ENCODE measurements at regions not wholly inside any gene's neighbourhood (a gene's known extent, or its start where the extent isn't known, plus 50 kb on each side); places are given as distances from the start of the nearest gene placed in this dataset.
A peak's percentile ranks its signal among the peaks of the same experiment; 100 is the strongest.
"Not testable (repeated sequence)": the region's sequence is repeated elsewhere in the genome, so short reads cannot be mapped to it uniquely, and the experiment has no call there.

DNA sequence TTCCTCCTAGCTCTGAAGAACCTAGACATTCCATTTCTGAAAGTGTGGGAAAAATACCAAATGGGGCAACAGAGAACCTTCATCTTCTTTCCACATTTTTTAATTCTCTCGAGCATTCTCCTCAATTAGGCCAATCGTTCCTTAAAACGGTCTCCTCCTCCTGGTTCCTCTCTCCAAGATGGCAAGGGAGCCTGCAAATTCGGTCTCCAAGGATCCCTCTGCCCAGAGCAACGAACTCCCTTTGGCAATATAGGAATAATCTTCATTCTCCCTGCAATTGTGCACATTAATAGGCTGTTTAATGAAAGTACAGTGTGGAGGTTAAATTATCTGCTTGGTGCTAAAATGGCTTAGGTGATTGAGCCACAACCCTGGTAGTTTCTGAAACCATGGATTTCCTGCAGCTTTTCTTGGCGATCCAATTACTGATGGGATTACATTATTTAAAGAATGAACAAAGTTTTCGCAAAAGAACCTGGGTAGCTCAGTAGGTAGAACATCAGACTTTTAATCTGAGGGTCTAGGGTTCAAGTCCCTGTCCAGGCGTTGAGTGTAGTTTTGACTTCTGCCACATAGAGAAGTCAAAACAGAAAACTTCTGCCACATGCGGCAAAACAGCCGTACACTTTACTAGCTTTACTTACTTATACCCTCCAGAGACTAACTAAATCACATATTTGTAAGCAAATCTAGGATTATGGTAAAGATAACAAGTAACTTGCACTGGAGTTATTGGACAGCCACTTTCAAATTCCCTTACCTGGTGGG is 102.9 kb upstream of the ZNF184 start:
- DNase-seq, result no peak

DNA sequence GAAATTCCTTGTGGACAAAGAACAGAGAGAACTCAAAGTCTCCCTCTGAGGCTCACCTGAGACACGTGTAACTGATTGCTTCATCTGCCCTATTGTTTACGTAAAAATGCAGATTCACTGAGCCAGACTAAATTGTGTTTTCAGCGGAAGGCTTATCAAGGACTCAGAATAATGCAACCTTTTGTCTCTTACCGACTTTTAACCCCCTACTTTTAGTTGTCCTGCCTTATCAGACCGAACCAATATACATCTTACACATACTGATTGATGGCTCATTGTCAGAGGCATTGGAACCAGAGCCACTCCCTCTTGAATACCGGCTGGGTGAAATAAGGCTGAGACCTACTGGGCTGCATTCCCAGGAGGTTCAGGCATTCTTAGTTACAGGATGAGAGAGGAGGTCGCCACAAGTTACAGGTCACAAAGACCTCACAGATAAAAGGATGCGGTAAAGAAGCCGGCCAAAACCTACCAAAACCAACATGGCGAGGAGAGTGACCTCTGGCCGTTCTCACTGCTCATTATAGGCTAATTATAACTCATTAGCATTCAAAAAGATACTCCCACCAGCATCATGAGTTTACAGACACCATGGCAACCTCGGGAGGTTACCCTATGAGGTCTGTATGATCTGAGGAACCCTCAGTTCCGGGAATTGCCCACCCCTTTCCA is 95.5 kb upstream of the ZNF184 start:
- DNase-seq, result no peak

DNA sequence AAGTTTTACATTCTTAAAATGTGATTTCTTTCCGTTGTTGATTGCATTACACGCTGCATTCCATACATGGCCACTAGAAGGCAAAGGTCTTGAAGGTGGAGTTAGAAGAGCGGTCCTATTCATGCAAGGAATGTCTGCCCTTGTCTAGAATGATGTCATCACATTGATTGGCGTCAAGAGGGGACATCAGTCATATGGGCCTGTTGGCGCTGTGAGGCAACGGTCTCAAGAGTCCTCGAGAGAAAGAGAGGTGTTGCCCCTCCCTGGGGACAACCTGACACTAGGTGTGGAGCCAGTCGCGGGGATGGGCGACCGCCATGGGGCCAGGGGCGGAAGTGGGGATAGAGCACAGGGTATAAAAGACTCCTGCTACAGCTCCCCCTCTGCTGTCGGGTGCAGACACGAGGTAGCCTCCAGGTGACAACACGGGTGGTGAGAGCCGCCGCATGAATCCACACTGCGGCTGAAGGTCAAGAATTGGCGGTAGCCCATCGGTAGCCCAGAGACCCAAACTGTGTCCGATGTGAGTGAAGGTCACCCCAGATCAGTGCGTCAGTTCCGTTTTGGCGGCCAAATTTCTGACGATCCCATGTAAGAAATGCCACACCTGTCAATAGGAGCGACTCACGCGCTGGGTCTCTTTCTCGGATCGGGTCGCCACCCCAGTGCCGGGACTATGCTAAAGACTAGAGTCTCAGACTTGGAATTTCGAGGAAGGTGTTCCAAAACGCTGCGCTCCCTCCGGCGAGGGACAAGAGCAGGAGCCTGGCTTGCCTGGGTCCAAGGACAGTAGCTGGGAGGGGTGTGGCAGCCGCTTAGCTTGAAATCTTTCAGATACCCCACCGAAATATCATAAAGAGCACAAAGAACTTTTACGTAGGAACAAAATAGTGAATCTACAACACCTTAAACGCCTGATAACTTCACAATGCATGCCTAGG is 93.2 kb upstream of the ZNF184 start:
- no peak for DNase-seq

DNA sequence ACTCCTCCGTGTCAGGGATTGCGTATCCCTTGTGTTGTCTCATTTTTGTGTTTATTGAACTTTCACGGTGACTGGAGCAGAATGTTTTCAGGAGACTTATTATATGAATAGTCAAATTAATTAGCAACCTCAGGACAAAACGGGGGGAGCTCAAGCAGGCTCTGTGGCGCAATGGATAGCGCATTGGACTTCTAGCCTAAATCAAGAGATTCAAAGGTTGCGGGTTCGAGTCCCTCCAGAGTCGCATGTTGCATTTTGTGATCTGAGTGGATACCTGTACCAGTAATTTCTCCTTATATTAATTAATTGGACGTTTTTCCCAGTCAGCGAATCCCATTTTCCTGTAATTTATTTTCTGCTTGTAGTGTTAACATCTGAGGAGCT is 89.1 kb upstream of the ZNF184 start:
- no peak for DNase-seq

DNA sequence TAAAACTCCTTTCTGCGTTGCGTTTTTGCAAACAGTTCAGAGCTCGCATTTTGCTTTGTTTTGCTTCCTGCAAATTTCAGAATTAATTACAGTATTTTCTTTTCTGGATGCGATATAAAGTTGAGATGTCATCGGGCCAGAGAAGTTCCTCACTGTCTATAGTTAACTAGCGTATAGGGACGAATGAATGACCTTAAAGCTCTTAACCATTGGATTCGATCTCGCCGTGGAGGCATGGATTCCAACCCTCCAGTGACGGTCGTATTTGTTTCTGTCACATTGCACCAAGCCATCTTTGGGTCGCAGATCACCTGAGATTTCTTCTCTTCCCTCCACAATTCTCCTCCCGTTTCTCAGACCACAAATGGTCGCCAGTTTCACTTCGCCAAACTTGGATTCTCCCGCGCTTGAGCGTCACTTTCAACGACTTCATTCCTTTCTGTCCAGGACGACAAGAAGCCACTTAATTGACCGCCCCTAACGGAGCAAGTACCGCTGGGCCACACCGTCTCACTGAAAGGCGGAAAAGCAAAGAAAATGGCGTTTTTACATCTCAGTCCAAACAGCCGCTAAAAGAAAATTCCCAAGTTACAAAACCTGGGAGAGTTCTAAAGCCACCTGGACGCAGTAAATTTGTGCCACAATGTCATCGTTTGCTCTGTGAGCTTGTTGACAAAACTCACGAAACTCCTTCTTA is 85.3 kb upstream of the ZNF184 start:
- no peak for DNase-seq

DNA sequence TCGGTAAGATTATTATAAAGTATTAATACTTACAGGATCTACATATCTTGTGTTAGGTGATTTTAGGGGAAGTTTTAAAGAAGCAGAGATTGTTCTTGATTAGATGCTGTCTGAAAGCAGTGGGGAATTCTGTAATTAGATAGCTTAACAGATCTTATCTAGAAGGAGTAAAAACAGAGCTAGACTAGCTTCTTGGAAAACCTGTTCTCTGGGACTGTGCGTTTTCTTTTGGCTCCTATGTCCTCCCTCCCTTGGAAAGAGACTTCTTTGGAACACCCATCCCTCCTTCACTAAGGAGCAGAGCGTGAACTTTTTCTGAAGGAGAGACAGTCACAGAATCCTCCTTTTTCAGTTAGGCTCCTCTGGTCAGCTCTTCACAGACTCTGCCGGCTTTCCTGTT is 83.5 kb upstream of the ZNF184 start:
- no peak for DNase-seq

DNA sequence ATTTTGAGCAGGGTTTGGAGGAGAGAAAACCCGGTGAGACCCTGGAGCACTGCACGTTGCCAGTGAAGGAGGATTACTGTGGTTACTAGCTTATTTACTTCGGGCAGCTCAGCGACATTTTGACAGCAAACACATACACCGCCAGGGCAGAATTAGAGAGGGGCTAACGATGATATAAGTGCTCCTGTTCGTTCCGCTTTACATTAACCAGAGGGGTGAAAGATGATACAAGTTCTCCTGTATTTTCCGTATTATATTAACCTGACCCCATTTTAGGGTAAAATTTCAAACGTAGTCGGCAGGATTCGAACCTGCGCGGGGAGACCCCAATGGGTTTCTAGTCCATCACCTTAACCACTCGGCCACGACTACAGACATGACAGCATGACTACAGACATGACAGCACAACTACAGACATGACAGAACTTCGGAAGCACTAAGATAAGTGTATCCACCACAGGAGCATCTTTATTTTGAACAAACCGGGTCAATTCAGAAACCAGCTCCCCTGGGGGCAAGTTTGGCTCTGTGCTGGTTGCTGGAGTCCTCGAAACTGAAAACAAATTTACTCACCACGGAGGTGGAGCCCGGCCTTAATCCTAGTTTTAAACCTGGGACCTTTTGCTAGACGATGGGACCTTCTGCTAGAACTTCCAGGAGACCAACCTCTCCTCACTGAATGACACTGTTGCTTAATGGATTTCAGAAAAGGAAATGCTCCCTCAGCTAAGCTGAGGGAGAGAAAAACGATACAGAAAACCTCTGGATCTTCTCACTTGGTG is 80.4 kb upstream of the ZNF184 start:
- DNase-seq, result no peak

DNA sequence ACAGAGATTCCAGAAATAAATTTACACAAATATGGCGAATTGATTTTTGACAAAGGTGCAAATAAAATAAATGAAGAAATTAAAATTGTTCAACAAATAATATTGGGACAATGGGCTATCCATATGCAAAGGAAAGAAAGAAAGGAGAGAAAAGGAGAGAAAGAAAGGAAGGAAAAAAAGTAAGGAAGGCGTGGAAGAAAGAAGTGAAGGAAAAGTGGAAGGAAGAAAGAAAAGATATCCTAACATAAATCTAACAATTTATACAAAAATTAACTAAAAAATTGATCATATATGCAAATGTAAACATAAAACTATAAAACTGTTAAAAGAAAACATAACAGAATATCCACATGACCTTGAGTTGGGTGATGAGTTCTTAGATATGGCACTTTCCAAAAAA is 78.7 kb upstream of the ZNF184 start:
- DNase-seq, result no peak

DNA sequence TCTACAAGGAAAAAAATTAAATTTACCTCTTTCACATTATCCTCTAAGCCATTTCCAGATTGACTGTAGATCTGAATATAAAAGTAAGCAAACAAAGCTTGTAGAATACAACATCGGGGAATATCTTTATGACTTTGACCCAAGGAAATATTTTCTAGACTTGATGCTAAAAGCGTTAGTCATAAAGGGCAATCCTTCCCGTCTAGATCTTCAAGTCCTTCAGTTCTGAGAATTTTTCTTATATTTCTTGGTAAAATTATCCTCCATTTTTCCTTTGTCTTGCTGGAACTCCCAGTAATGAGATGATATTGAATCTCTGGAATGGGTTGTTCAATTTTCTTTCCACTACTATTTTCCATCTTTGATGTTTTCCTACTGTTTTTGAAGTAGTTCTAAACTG is 77.8 kb upstream of the ZNF184 start:
- no peak for DNase-seq

DNA sequence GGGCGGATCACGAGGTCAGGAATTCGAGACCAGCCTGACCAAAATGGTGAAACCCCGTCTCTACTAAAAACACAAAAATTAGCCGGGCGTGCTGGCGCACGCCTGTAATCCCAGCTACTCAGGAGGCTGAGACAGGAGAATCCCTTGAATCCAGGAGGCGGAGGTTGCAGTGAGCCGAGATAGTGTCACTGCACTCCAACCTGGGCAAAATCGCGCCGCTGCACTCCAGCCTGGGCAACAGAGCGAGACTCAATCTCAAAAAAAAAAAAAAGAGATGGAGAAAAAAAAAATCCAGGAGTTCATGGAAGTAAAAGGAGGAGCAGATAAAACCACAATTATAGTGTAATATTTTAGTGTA is 76.3 kb upstream of the ZNF184 start:
- not testable (repeated sequence) for DNase-seq

DNA sequence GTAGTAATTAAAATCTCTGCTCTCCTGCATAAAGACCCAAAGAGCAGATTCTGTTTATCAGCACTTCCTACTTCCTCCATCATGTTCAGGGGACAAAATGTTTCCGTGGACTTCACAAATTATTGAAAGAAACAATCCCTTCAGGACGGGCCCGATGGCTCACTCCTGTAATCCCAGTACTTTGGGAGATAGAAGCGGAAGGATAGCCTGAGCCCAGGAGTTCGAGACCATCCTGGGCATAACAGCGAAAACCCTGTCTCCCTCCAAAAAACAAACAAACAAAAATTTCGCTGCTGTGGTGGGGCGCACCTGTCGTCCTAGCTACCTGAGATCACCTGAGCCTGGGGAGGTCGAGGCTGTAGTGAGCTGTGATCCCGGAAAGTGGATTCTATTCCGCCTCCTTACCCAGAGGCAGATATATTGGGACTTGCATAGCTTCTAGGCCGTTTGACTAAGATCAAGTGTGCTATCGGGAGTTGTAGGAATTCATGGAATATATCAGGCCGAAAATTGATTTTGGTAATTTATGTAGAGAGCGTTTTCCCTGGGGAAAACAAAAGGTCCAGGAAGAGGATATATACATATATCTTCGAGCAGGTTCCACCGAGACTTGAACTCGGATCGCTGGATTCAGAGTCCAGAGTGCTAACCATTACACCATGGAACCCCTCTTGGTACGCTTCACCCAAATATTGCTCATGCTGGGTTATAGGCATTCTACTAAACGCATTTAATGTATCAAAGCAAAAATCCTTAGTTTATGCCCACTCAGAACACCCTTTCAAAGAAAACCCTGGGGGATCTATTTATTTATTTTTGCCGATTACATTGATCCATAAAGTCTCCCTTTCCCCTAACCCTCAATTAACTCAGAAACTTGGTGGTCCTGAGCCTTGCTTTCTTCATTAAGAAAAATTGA is 74.5 kb upstream of the ZNF184 start:
- DNase-seq, result peak; percentile 59

DNA sequence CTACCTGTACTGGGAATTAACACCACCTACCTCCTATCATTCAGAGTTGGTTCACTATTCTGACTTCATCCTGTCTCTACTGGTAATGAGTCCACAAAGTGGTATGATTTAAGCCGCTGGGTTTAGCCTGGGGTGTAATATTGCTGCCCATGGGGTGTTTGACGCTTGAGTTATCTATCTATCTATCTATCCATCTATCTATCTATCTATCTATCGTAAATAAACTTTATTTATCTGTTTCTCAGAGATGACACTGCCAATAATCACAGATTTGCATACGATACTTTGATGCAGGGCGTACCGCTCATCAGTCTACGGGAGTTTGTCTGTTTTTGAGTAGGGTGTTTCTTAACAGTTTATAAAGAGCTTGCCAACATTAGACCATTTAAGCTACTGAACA is 73.6 kb upstream of the ZNF184 start:
- DNase-seq, result no peak

DNA sequence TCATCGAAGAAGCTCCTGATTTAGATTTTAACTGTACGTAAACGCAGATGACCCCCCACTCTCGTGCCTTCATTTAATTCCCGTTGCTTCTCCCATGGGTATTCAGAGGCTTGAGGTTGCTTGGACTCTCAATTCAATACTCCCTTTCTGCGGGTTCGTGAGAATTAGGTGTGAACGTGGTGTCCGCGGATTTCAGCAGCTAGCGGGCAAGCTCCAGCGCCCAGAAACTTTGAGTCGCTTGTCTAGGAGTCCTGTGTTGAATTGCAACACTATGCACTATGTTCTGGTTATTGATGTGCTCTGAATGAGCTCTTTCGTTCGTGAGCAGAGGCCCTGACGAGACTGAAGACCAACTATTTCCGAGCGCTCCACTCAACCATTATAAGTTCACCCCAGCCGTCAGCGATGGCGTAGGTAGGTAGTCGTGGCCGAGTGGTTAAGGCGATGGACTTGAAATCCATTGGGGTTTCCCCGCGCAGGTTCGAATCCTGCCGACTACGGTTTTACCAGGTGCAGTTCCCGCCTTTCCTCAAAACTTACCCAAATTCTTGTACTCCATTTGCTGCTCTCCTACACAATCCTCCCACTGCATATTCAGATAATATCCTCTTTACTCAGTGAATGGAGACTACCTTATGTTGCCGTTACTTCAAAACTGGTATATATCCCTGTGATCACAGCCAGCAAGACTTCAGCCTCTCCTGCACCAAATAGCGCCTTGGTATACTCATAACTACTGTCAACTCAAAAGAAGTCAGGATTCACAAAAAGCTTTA is 72.6 kb upstream of the ZNF184 start:
- peak; percentile 54 for DNase-seq

DNA sequence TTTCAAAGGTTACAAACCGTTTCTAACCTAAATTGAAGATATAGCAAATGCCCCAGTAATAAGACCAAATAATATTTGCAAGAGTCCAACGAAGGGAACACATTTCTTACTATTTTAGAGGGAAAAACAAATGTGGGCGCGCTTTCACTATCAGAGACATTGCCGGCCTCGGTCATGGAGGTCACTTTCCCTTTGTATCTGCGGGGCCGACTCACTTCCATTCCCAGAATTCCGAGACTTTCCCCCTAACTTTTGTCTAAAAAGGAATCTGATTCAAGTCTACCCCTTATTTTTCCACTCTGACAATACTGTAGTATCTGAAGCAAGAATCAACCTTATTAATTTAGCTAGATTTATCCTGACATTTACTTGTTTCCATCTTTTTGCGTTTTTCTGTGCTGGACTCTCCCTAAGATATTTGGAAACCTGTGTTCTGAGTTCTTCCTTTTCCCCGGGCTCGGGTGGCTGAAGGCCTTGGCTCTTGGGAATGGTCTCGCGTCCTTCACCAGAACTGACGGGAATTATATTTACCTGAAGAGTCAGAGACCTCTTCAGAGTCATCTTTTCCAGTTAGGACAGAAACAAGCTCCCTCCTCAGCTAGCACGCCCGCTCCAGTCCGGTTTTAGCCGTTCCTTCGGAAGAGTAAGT is 71.8 kb upstream of the ZNF184 start:
- peak; percentile 47 for DNase-seq

DNA sequence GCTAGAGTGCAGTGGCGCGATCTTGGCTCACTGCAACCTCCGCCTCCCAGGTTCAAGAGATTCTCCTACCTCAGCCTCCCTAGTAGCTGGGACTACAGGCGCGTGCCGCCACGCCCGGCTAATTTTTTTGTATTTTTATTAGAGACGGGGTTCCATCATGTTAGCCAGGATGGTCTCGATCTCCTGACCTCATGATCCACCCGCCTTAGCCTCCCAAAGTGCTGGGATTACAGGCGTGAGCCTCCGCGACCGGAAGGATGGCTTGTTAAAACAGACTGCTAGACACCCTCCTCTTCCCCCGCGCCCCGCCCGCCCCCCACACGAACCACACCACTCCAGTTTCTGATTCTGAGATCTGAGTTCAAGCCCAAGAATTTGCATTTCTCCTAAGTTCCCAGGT is 71.2 kb upstream of the ZNF184 start:
- DNase-seq, result not testable (repeated sequence)

DNA sequence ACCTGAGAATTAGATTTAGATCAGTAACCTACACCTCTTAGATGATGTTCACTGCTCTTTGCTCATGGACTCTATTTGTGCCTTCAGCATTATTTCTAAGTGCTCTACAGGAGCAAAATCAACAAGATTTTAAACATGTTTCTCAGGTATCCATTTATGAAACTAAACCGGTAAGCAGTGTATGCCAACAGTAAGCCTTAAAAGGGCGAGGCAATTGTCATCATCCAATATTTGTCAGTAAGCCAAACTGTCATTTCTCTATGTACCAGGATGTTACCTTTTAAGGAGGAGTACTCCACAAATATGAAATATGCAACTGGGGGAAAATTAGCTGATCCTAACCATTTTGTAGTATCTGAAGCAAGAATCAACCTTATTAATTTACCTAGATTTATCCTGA is 69.6 kb upstream of the ZNF184 start:
- DNase-seq, result no peak

DNA sequence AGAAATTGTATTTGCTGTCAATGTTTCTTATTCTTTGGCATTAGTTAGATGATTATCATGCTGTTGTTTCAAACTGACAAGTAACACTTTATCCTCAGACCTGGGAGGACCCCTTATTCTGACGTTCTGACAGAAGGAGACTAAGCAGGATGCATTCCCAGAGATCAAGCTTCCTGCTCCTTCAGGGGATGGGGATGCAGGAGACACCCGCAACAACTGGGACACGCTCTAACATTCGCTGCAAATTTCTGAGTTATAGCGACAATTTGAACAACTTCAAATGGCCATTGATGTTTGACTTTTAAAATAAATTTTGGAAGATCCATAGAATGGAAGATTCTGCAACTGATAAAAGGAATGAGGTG is 69.0 kb upstream of the ZNF184 start:
- DNase-seq, result no peak

DNA sequence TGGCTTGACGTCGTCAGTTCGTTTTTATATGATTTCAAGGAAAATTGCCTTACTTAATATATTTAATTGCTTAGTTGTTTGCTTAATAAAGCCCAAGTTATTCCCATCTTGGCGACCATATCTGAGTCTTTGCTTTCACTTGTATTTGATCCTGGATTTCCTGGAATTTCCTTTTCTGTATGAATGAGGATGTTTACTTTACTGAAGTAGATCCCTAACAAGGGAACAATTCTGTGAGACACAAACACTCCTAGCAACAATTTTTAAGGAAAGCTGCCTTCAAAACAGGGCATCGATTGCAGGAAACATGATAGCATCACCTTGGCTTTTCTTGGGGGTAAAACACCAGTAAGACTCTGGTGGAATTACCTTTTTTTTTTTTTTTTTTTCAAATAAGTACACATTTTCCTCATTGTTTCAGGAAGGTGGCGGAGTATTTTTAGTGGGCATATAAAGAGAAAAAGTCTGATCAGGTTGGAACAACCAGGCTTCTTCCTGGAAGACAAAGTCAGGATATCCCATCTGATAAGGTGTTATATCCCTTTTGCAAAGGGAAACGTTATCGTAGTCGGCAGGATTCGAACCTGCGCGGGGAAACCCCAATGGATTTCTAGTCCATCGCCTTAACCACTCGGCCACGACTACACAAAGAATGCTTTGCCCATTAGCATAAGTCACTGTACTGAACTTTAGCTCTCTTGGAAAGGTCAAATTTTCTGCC is 68.5 kb upstream of the ZNF184 start:
- peak; percentile 5 for DNase-seq

DNA sequence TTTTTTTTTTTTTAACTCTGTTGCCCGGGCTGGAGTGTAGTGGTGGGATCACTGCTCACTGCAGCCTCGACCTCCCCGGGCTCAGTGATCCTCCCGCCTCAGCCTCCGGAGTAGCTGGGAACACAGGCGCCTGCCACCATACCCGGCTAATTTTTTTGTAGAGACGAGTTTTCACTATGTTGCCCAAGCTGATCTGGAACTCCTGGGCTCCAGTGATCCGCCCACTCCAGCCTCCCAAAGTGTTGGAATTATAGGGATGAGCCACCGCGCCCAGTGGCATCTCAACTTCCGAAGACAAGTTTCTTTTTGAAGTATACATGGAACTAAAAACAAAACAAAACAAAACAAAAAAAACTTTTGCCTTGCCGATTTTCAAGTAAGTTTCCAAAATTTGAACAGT is 66.6 kb upstream of the ZNF184 start:
- DNase-seq, result no peak
